HG03354 (cell line): ENCODE measurements at regions not wholly inside any gene's neighbourhood (a gene's known extent, or its start where the extent isn't known, plus 50 kb on each side); places are given as distances from the start of the nearest gene placed in this dataset.
"Not testable (repeated sequence)": the region's sequence is repeated elsewhere in the genome, so short reads cannot be mapped to it uniquely, and the experiment has no call there.

ENCODE experiments used
- ATAC-seq: cut with Tn5 transposase; IDR thresholded peaks from one replicate; pipeline ENCODE4 v1.9.1; 2021; ENCODE audit warnings: mild to moderate bottlenecking; ENCODE audit not compliant: unreplicated experiment, poor library complexity, severe bottlenecking

DNA sequence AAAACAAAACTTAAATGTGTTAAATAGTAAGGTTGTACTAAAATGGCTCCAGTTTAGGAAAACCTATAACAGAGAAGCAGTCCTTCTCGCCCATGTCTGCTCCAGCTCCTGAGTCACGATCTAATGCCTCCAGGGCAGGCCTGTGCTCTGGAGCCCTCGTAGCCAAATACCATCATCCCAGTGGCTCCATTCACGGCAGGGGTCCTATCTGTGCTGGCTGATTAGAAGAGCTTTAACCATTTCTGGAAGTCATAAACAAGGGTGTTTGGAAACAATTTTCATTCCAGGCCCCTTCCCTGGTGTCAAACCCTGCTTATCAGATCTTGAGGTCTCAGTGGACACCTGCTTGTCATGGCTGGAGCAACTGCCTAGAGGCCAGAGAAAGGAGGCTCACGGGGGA is 336.9 kb downstream of the SOX9 start:
- ATAC-seq, result no peak

DNA sequence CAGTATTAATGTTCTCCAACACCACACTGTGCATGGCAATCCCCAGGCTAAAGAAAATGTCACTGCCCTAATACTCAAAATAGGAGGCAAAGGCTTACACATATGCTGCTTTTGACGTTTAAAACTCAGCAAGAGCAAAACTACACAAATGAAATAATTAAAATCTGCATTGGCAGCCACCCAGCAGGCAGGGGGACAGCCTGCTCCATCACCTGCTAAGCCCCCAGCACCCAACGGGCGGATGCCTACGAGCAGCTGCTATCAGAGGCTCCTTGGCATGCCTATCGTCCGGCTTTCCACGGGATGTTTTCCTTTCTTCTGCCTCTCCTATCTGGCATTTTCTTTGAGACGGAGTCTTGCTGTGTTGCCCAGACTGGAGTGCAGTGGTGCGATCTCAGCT is 337.5 kb downstream of the SOX9 start:
- no peak for ATAC-seq

DNA sequence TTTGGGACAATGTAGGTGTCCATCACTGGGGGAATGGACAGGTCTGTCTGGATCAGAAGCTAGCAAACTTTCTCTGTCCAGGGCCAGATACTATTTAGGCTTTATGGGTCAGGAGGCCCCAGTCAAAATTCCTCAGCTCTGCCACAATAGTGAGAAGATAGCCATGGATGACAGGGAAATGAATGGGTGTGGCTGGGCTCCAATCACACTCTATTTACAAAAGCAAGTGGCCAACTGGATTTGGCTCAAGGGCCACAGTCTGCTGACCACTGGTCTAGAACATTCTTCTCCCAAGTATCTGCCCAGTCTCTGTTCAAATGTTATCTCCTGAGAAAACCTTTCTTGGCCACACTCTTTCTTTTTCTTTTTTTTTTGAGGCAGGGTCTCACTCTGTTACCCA is 339.9 kb downstream of the SOX9 start:
- no peak for ATAC-seq

DNA sequence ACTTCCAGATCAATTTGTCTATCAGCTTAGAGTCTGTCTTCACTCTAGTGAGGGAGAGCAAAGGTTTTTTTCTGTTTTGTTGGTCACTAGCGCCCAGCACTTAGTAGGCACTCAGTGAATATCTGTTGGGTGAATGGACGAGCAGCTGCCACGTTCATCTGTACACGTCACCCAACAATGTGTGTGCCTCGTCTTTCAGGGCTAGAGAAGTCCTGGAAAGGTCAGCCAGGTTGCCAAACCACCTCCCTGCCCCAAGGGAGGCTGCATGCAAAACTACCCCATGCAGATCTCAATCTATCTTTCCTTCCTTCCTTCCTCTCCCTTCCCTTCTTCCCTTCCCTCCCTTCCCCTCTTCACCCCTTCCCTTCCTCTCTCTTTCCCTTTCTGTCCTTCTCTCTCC is 340.9 kb downstream of the SOX9 start:
- ATAC-seq, result no peak

DNA sequence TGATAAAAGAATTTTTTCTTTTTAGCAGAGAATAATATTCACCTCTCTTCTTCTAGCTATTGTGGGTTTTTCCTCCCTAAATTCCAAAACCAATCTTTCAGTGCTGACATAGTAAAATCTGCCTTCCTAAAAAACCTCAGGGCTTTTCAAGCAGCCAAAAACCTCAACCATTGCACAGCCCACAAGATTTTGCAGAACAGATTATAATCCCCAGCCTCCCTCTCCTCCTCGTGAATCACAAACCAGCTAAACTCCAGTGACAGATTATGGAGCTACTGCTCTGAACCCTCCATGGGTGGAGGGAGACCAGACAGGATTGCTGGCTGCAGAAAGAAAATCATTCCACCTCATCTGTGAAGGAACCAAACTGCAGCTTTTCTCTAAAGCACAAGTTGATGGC is 341.6 kb downstream of the SOX9 start:
- no peak for ATAC-seq

DNA sequence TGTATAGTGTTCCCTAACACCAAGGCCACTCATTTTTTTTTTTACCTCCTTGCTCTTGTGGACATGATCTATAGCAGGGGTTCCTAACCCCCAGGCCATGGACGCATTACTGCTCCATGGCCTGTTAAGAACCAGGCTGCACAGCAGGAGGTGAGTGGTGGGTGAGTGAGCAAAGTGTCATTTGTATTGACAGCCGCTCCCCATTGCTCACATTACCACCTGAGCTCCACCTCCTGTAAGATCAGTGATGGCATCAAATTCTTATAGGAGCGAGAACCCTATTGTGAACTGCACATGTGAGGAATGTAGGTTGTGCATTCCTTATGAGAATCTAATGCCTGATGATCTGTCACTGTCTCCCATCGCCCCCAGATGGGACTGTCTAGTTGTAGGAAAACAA is 342.0 kb downstream of the SOX9 start:
- no peak for ATAC-seq

DNA sequence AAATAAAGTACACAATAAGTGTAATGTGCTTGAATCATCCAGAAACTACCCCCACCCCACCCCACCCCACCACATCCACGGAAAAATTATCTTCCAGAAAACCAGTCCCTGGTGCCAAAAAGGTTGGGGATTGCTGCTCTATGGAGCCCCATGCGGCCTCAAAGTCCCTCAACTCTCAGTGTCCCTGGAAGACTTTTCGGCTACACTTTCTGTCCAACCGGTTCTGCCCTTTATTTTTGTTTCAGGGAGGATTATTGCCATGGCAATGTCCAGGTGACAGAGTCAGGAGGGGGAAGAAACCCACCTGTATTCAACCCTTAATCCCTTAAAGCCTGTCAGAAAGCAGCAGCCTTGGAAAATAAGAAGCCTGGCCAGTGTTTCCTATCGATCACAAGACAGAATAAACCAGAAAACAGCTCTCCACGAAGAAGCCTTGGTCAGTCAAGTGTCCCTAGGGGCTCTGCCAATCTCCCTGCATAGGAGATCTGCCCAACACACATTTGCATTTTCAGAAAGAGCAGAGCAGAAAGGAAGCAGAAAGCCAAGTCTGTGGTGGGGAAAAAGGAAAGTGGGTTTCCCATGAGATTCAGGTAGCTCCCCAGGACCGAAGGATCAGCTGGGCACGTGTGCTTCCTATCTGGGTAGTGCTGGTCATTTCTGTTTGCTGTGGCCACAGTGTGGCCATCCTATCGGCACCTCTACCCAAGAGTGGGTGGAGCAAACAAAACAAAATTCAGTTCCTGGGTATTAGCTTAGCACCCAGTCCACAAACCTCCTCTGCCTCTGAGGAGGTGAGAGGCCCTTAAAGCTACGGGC is 342.7 kb downstream of the SOX9 start:
- peak; percentile 41 for ATAC-seq

DNA sequence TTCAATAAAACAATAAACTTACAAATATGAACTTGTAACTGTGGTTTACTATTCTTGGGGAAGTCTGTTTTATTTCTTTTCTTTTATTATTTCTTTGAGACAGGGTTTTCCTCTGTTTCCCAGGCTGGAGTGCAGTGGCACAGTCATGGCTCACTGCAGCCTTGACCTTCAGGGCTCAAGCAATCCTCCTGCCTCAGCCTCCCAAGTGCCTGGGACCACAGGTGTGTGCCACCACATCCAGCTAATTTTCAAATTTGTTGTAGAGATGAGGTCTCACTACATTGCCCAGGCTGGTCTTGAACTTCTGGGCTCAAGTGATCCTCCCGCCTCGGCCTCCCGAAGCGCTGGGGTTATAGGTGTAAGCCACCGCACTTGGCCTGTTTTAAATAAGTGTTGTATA is 343.4 kb downstream of the SOX9 start:
- ATAC-seq, result not testable (repeated sequence)

DNA sequence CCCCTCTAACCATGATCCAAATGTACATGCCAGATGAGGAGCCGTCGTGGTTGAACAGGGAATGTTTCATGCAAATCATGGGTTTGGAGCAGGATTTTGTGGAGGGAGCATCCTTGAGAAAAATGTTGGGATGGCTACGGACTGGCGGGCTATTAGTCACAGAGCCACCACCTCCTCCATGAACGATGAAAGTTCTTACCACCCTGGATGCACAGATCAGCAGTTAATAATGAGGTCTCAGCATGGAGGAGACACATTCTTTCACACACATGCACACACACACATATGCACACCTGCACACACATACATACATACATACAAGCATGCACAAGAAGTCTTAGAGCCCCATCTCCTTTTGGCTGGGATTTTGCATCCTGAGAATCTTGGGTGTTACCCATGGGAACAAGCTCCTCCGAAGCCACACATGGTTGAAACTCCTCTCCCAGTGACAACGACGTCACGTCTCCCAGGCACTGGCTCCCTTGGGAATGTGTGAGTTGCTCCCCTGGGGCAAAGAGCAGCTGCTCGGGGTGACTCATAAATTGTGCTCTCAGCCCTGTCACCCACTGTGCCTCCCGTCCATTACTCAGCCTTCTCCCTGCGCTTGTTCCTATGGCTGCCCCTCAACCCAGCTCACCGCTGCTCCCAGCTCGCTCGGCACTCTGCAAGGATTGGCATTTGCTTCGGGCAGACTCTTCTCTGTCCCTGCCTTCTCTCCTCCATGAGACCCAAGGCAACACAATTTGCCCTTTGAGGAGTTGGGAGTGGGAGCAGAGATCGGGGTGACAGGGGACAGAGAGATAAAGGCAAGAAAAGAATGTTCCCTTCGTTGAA is 344.6 kb downstream of the SOX9 start:
- peak; percentile 54 for ATAC-seq

DNA sequence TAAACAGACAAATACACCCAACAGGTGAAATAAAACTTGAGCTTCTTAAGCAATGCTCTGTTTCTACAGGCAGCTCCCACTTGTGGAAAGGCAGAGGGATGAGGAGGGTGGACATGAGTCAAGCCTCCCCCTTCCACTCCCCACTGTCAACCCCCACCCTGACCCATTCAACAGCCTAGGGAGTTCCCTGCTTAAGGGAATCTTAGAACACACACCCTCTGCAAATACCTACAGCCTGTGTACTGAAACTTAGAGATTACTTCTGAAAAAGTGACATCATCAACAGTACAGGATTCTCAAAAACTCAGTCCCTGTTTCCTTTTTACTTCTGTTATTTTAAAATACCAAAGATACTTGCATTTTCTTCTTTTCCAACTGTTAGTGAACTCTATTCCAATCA is 345.4 kb downstream of the SOX9 start:
- peak; percentile 60 for ATAC-seq

DNA sequence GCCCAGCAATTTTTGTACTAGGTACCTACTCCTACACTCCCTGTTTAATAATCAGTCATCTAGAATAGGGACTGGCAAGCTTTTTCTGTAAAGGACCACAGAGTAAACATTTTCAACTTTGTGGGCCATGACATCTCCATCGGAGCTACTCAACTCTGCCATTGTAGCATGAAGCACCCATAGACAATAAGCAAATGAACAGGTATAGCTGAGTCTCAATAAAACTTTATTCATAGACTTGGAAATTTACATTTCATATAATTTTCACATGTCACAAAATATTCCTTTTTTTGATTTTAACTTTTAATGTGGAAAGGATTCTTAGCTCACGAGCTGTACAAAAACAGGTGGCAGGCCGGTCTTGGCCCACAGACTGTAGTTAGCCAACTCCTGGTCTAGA is 345.8 kb downstream of the SOX9 start:
- ATAC-seq, result peak; percentile 11

DNA sequence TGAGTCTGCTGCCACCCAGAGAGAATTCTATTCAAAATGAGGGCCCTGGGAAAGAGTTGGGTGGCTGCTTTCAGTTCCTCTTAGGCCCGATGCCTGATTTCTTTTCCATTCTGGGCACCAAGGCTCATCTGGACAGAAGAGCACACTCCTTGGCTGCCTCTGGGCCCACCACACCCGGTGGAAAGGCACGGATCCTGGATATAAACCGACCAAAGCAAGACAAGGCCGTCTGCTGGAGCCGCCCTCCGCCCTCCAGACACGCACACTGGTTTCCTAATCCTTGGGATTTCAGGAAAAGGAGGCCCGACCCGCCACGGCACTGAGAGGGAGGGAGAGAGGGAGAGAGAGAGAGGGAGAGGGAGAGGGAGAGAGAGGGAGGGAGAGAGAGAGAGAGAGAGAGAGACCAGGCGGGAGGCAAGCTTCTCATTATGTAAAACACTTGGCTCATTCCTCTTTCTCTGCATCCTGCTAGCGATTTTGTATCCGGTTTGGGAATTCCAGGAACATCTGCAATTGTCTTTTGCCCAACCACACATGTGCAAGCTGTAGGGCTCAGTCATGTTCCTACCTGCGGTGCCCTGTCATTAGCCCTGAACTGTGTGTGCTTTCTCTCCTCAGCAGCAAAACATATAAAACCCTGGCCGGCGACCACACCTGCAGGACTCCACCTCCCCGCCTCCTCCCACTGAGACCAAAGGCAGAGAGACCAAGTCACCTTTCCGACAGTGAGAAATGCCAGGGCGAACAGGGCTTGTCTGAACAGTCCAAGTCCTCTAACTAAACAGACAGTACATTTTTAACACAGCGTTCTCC is 347.2 kb downstream of the SOX9 start:
- no peak for ATAC-seq

DNA sequence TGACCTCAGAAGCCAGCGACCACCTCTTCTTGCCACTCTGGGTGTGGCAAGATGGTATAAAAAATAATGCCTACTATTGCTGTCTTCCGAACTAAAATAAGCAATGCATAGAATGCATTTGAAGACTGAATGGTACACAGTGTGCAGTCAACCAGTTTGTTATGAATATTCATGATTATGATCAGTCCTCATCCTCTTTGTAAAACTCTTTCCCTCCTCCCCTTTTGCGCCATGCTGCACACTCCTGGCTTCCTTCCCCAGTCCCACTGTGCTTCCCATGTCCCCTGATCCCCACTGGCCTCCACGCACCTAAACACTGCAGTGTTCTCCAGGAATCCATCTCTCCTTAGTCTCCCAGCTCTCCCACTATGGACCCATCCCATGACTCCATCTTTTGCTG is 348.0 kb downstream of the SOX9 start:
- no peak for ATAC-seq

DNA sequence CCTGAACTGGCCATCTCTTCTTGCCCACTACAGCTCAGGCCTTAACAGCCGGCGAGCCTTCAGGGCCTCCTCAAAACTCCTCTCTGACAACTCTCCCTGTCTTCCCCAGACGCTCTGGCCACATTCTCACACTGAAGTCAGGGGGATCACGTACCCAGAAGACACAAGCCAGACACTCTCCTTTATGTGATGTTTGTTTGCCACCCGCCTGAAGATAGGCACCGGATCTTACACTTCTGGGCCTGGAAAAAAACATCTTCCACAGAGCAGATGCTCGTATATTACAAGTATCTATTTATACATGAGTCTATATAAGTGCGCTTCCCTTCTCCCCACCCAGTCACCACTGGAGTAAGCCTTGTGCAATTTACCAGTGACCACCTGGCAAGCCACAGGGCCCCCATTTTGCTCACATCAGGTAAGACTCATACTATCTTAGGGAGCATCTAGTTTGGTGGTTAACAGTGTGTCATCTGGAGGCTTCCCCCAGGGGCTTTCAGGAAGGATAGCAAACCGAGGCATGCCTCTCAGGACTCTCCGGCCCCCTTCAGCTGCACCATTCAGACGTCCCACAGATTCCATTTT is 349.4 kb downstream of the SOX9 start:
- no peak for ATAC-seq

DNA sequence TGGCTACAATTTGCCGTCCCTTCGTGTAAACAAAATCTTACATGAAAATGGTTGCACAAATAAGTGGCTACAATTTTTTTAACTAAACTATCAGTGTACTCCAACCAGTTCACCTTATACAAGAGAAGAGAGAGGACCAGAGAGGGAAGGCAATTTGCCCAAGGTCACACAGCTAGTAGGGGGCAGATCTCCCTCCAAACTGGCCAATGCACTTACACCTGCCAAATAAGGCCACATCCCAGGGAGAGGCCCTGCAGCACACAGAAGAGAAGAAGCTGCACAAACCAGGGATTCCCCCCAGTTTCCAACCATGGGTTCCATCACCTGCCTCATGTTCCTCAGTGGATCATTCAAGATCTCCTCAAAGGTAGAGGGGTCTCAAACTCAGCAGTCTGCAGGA is 349.9 kb downstream of the SOX9 start:
- ATAC-seq, result no peak

DNA sequence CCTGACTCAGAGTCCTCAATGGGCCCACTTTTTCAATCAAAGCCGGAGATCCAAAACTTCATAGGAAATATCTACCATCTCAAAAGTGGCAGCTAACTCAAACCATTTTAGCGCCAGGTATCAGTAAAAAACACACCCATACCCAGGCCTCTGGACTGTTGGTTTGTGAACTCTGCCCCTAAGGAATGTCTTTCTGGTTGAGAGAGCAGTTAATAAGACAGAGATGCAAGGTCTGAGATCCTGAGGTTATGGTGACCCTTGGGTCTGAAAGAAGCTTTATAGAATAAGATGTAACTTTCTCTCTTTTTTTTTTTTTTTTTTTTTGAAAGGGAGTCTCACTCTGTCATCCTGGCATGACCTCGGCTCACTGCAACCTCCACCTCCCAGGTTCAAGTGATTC is 350.5 kb downstream of the SOX9 start:
- ATAC-seq, result no peak

DNA sequence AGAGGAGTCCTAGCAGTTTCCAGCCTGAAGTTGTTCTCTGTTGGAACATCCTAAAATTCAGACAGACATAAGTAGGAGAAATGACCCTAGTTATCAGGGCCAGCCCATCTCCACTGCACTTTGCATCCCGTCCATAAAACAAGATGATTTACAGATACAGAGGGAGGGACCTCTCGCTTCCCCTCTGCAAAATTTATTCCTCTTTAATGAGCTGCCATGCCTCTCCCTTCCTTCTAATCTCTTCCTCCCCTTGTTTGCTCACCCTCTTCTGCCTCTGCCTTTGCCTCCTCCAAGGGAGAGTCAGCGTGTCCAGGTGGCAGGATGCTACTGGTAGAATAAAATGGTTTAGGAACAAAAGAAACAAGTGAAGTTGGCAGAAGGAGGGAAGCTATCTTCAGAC is 351.3 kb downstream of the SOX9 start:
- no peak for ATAC-seq

DNA sequence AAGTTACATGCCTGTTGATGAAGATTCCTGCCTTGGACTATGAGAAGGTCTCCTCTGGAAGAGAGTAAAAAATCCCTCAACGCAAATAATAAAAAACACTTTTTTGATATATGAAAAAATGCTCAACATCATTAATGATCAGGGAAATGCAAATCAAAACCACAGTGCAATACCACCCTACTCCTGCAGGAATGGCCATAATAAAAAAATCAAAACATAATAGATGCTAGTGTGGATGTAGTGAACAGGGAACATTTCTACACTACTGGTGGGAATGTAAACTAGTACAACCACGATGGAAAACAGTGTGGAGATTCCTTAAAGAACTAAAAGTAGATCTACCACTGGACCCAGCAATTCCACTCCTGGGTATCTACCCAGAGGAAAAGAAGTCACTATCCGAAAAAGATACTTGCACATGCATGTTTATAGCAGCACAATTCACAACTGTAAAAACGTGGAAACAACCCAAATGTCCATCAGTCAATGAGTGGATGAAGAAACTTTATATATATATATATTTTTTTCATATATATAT is 352.1 kb downstream of the SOX9 start:
- ATAC-seq, result not testable (repeated sequence)

DNA sequence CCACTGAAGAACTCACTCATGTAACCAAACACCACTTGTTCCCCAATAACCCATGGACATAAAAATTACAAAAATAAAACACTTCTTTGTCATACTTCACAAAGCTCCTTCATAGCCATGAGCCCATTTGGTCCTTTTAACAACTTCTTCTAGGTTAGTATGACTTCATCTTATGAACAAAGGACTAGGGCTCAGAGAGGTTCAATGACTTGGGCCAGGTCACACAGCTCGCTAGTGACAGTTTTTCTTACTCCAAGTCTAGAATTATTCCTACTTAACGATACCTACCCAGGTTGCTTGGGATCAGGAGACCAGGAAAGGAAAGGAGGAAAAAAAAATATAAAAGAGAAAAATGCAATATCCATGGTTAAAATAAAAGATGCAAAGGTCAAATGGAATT is 353.4 kb downstream of the SOX9 start:
- no peak for ATAC-seq
